WERI-Rb-1 (cell line): ENCODE measurements at regions not wholly inside any gene's neighbourhood (a gene's known extent, or its start where the extent isn't known, plus 50 kb on each side); places are given as distances from the start of the nearest gene placed in this dataset.
A peak's percentile ranks its signal among the peaks of the same experiment; 100 is the strongest.

Source experiments
- DNase-seq: peaks from one replicate; pipeline ENCODE4 v3.0.0-alpha.2; 2020
- H3K27ac ChIP-seq: fragments of 250-450 bp; sonication (Bioruptor Pico); 2 replicates; pipeline ENCODE4 v1.5.1; 2020; ENCODE audit warnings: mild to moderate bottlenecking, moderate library complexity
- H3K27me3 ChIP-seq: fragments of 250-450 bp; sonication (Bioruptor Pico); 2 replicates; pipeline ENCODE4 v1.5.1; 2021; ENCODE audit warnings: mild to moderate bottlenecking, low read depth, moderate library complexity; ENCODE audit not compliant: insufficient read depth, severe bottlenecking
- H3K36me3 ChIP-seq: fragments of 250-450 bp; sonication (Bioruptor Pico); 2 replicates; pipeline ENCODE4 v1.5.1; 2020; ENCODE audit warnings: mild to moderate bottlenecking, moderate library complexity
- H3K4me3 ChIP-seq: 2 replicates; pipeline ENCODE4 v1.5.1; 2011; ENCODE audit warnings: low read depth, mild to moderate bottlenecking, control low read depth, low read length
- H3K9me3 ChIP-seq: fragments of 250-450 bp; sonication (Bioruptor Pico); 2 replicates; pipeline ENCODE4 v1.5.1; 2021; ENCODE audit warnings: mild to moderate bottlenecking, moderate library complexity; ENCODE audit not compliant: severe bottlenecking
- CTCF ChIP-seq: IDR thresholded peaks from 2 replicates; pipeline ENCODE4 v1.5.1; 2011; ENCODE audit warnings: low read depth, mild to moderate bottlenecking, control low read depth, inconsistent platforms, low read length

GRCh38 chr10:2933071-2933470 lies 134.3 kb upstream of the PFKP start:
- Histone ChIP-seq H3K27ac (no peak overlapping the region), H3K4me3 (no peak overlapping the region), H3K27me3 (no peaks in the 10 kb centered on the region), H3K36me3 (no peaks in the 10 kb centered on the region), H3K9me3 (no peaks in the 10 kb centered on the region)
- DNase-seq: no peak
- TF ChIP-seq CTCF: no peak

DNA sequence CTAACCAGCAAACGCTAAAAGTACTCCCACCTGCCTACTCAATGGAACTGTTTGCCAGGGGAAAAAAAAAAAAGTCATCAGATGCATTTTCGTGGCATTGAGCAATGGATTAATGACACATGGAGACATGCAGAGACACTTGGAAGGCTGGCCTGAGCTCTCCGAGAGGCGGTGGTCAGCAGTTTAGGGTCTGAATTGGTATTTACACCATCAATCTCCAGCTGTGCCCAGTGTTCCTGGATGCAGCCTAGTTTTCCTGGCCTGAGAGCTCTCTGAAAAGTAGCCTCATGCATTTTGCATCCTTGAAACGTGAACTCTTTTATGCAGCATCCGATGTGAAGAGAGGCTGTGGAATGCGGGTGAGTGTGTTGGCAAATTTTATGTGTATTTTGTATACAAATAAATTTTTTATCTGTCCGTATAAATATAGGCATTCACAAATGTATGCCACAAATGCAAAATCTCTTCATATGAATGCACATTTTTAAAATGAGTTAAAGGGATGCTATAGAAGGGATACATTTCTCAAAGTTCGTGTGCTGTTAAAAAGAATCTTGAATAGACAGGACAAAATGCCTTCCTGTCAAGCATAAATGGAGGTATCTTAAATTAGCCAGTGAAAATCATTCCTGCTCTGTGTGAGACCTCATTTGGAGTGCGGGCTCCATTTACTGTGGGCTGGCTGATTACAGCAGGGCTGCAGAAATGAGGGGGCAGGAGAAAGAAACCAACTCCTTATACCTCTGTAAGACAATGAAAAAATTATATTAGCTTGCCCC lies 137.7 kb upstream of the PFKP start:
- no peak for DNase-seq
- Histone ChIP-seq H3K27ac (no peak overlapping the region), H3K9me3 (no peaks in the 10 kb centered on the region), H3K4me3 (no peak overlapping the region), H3K36me3 (no peaks in the 10 kb centered on the region), H3K27me3 (no peaks in the 10 kb centered on the region)
- no peak for TF ChIP-seq CTCF

- Histone ChIP-seq H3K27ac (no peak overlapping the region), H3K9me3 (no peaks in the 10 kb centered on the region), H3K4me3 (no peak overlapping the region), H3K27me3 (no peaks in the 10 kb centered on the region), H3K36me3 (no peaks in the 10 kb centered on the region)
- DNase-seq: peak; percentile 68
- peak; percentile 79 for TF ChIP-seq CTCF
Observed at GRCh38 chr10:2927958-2928840, 139.1 kb upstream of the PFKP start.

DNA sequence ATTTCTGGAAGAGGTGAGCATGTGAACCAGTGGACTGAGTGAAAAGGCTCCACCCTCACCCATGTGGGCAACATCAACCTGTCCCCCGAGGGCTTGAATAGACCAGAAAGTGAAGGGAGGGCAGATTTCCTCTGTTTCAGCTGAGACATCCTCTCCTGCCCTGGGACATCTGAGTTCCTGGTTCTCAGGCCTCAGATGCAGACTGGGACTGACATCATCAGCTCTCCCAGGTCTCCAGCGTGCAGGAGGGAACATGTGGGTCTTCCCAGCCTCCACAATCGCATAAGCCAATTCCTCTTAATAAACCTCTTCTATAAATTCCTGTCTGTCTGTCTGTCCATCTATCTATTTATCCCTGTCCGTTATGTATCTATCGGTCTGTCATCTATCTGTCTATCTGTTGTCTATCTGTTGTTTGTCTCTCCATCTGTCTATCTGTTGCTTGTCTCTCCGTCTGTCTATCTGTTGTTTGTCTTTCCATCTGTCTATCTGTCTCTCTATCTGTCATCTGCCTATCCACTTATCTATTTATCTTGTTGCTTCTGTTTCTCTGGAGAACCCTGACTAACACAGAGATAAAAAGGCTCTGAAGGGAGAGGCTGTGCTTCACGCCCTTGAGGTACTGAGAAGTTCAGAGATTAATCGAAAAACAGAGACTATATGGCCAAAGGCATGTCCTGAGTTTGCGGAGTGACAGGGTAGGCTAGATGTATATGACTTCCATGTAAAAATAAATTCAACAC lies 140.3 kb upstream of the PFKP start:
- Histone ChIP-seq H3K27me3 (no peaks in the 10 kb centered on the region), H3K27ac (no peak overlapping the region), H3K4me3 (no peak overlapping the region), H3K36me3 (no peaks in the 10 kb centered on the region), H3K9me3 (no peaks in the 10 kb centered on the region)
- no peak for DNase-seq
- TF ChIP-seq CTCF: no peak

DNA sequence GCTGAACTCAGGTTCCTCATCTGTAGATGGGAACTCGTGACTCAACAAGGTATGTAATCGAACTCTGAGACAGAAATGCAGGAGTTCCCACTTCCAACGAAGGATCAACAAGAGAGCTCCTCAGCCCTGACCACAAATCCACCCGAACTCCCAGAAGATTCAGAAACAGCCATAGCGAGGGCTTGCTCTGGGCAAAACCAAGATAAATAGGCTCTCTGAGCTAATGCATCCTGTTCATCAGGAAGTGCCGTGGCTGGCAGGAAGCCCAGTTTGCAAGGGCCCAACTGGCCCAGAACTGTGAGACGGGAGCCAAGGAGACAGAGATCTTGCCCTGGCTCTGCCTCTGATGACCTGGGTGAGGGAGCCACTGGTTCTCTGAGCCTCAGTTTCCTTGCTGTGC lies 141.7 kb upstream of the PFKP start:
- Histone ChIP-seq H3K27me3 (no peaks in the 10 kb centered on the region), H3K36me3 (no peaks in the 10 kb centered on the region), H3K9me3 (no peaks in the 10 kb centered on the region), H3K4me3 (no peak overlapping the region), H3K27ac (no peak overlapping the region)
- TF ChIP-seq CTCF: no peak
- DNase-seq: no peak
